ENCODE measurements at regions not wholly inside any gene's neighbourhood (a gene's known extent, or its start where the extent isn't known, plus 50 kb on each side); places are given as distances from the start of the nearest gene placed in this dataset.
"Not testable (repeated sequence)": the region's sequence is repeated elsewhere in the genome, so short reads cannot be mapped to it uniquely, and the experiment has no call there.

- WGBS, 4 donors, result 81 to 87% (median 84%) methylated on average over 17 to 25 of the region's 25 CpGs
- DNase-seq; H3K9me3 ChIP-seq; intact Hi-C loops (cut with DNase I); H3K36me3 ChIP-seq; H3K4me1 ChIP-seq; H3K27ac ChIP-seq; H3K27me3 ChIP-seq; H3K4me3 ChIP-seq: not testable (repeated sequence)
- peak in 1 of 4 donors; percentile 16 for ATAC-seq
Observed at GRCh38 chr16:88151129-88151499, 199.9 kb downstream of the BANP start.

DNA sequence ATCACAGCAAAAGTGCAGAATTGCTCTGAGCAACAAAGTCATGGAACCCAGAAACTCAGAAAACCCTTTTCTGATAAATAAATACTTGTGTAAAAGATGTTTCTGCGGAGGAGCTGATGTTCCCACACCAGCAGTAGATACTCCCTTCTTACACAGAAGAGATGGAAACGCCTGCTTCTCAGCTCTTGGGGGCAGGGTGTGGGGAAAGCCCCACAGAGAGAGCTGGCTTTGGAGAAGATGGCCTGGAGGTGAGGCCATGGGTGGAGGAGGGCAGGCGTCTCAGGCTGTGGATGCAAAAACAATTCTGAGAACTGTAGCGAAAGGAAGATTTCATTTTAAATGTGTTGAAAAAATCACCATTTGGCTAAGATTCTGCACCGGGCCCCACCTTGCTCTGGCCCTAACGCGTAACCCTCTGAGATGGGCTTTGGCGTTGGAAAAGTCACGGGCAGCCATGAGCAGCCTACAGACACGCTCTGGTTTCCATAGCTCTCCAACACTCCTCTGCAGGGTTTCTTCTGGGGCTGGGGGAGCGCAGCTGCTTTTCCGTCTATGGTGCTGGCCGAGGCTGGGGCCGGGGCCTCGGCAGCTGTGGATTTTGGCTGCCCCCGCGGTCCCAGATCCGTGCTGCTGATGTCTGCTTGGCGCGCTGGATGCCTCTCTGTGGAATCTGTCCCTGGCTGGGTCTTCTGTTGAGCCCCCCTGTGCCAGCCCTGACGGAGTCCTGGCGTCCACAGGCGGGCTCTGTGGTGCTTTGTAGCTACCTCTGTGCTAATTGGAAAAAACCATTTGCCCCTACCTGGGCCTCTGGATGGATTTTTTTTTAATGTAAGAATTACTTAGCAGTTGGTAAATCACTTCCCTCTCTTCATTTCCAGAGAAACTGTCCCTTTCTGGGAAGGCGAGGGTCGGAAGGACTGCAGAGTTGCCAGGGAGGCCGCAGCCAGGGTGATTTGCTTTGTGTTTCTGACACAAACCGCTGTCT is 200.9 kb downstream of the BANP start:
- 72 to 90% (median 87%) methylated on average over 16 to 27 of the region's 27 CpGs for WGBS, 4 donors
- H3K27ac ChIP-seq; H3K4me1 ChIP-seq; ATAC-seq; H3K9me3 ChIP-seq; H3K36me3 ChIP-seq; H3K4me3 ChIP-seq; DNase-seq; H3K27me3 ChIP-seq; intact Hi-C loops (cut with DNase I): not testable (repeated sequence)

- H3K4me3 ChIP-seq; H3K27ac ChIP-seq; H3K4me1 ChIP-seq; H3K27me3 ChIP-seq; intact Hi-C loops (cut with DNase I); H3K9me3 ChIP-seq; ATAC-seq; DNase-seq; H3K36me3 ChIP-seq: not testable (repeated sequence)
- WGBS, 4 donors, result 87 to 89% (median 88%) methylated on average over 10 to 20 of the region's 20 CpGs
Observed at GRCh38 chr16:88152879-88153278, 201.6 kb downstream of the BANP start.

DNA sequence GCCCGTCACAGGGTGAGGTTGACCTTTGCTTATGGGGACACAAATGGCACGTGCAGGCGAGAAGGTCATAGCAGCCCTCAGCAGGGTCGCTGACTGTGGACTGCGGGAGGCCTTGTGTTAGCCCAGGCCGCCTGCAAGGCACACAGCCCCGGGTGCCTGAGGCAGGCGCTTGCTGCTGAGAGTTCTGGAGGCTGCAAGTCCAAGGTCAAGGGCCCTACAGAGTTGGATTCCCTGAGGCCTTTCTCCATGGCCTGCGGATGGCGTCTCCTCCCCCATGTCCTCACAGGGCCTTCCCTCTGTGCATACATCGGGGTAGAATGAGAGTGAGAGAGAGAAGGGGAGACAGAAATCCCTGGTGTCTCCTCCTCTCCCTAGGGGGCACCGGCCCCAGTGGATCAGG is 202.3 kb downstream of the BANP start:
- H3K36me3 ChIP-seq; DNase-seq; H3K27ac ChIP-seq; intact Hi-C loops (cut with DNase I); H3K4me3 ChIP-seq; H3K27me3 ChIP-seq; H3K4me1 ChIP-seq; H3K9me3 ChIP-seq; ATAC-seq: not testable (repeated sequence)
- WGBS, 4 donors, result 66 to 87% (median 83%) methylated on average over 5 to 12 of the region's 12 CpGs

DNA sequence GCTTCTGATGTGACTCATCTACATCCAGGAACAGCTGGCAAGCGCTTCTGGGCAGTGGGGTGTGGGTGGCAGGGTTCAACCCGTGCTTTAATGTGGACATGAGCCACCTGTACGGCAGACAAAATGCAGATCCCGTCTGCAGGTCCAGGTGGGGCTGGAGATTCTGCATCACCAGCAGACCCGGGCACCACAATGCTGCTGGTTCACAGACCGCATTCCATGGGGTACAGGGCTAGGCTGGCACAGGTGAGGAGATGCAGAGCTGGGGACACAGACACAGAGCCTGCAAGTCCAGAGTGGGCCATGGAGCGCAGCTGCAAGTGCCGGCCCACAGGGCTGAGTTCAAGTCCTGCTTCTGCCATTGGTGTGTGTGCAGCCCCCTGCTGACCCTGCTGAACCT is 203.7 kb downstream of the BANP start:
- H3K27ac ChIP-seq; H3K9me3 ChIP-seq; ATAC-seq; H3K27me3 ChIP-seq; intact Hi-C loops (cut with DNase I); H3K4me3 ChIP-seq; H3K36me3 ChIP-seq; H3K4me1 ChIP-seq; DNase-seq: not testable (repeated sequence)
- 82 to 91% (median 89%) methylated on average over 6 to 8 of the region's 8 CpGs for WGBS, 4 donors

GRCh38 chr16:88155681-88156080 is 204.4 kb downstream of the BANP start:
- WGBS, 4 donors, result 77 to 86% (median 82%) methylated on average over 10 of the region's 10 CpGs
- H3K9me3 ChIP-seq; H3K27me3 ChIP-seq; H3K27ac ChIP-seq; ATAC-seq; intact Hi-C loops (cut with DNase I); H3K4me1 ChIP-seq; H3K4me3 ChIP-seq; H3K36me3 ChIP-seq; DNase-seq: not testable (repeated sequence)

GRCh38 chr16:88156640-88157283 is 205.5 kb downstream of the BANP start:
- not testable (repeated sequence) for H3K36me3 ChIP-seq, H3K4me1 ChIP-seq

DNA sequence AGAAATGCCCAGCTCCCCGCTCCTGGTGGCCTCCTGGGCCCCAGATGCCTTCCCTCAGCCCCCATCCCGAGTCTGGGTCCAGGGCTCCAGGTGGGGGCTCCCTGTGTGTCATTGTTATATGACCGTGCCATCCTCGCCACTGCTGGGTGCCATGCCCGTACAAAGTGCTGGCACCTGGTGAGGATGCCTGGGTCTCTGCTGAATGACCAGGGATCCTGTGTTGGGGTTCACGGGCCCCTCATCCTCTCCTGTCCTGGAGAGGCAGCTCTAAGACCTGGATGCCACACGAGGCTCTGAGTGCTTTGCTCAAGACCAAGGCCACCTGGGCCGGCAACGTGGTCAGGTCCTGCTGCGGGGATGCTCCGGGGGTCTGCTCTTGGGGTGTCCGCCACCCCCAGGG is 206.5 kb downstream of the BANP start:
- intact Hi-C loops (cut with DNase I); H3K9me3 ChIP-seq; H3K36me3 ChIP-seq; H3K4me1 ChIP-seq; H3K27ac ChIP-seq; H3K27me3 ChIP-seq; H3K4me3 ChIP-seq; ATAC-seq: not testable (repeated sequence)
- 81 to 90% (median 84%) methylated on average over 5 to 12 of the region's 12 CpGs for WGBS, 4 donors
- DNase-seq, result peak in 1 of 5 donors; percentile 3

More at GRCh38 chr16:88156640-88157283, 205.5 kb downstream of the BANP start:
- DNase-seq, result peak in 1 of 5 donors; percentile 2
- intact Hi-C loops (cut with DNase I); H3K4me3 ChIP-seq; H3K27ac ChIP-seq; H3K27me3 ChIP-seq; H3K9me3 ChIP-seq: not testable (repeated sequence)
- ATAC-seq, result peak in 1 of 4 donors; percentile 26
- 73 to 80% (median 77%) methylated on average over 5 to 10 of the region's 14 CpGs; no CpG with 5 or more reads in 1 of the 4 donors for WGBS, 4 donors

DNA sequence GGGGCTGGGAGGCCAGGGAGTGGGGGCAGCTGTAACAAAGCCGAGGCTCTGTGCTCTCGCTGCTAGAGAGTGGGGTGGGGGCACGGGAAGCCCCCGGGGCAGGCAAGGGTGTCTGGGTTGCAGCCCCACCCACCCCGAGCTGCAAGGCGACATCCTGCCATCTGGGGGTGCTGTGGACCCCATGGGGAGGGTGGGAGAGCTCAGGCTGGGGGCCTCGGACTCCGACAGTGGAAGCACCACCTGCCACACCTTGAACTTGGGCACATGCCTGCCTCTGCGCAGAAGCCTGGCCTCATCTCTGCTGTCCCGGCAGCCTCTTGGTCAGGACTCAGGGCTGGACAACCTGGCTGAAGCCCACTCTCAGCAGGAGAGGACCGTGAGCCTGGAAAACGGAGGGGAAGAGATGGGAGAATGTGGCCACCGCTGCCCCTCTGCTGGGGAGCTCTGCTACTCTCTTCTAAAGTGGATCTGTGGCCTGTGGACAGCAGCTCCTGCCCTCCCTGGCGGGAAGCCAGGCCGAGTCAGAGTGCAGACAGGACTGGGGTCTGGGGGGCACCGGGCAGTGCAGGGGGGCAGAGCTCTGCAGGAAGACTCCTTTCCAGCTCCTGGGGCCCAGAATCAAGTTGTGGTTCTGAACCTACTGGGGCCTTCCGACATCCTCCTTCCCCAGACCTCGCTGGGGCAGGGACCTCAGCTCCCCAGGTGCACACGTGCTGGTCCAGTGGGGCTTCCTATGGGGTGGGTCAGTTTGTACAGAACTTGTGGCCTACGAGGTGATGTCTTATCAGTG is 207.2 kb downstream of the BANP start:
- 66 to 80% (median 74%) methylated on average over 13 to 20 of the region's 20 CpGs for WGBS, 4 donors
- H3K27ac ChIP-seq; ATAC-seq; H3K27me3 ChIP-seq; H3K4me3 ChIP-seq; intact Hi-C loops (cut with DNase I); H3K9me3 ChIP-seq; H3K36me3 ChIP-seq; H3K4me1 ChIP-seq: not testable (repeated sequence)
- DNase-seq, result peak in 1 of 5 donors; percentile 15

DNA sequence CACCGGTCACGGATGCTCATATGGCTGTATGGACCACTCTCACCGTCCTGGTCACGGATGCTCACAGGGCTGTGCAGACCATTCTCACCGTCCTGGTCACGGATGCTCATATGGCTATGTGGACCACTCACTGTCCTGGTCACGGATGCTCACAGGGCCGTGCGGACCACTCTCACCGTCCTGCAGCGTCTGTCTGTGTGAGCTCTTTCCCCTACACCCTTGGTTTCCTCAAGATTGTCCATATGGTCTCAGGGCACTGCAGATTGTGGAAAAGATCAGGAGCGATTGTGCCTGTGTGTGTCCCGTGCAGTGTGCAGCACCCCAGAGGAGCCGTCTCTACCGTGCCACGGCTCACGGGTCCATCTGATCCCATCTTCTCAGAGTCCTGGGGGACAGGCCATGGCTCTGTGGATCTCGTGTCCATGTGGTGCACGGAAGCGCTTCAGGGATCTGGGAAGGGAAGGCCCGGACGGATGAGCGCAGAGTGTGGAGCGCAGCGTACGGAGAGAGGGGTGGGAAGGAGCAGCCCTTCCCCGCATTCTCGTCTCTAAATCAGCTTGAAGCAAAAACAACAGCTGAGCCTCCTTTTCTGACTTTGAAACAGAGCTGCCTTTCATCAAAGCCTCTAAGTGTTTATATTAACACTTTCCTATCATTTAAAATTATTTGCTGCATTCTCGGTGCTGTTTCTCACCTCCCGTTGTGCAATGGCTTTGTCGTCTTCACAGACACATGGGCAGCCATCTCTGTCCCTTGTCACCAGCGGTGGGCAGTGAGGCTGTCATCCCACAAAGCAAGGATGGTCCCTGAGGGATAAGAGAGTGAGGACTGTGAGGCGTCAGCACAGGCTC is 208.0 kb downstream of the BANP start:
- WGBS, 4 donors, result 82 to 87% (median 86%) methylated on average over 23 to 32 of the region's 33 CpGs
- H3K27me3 ChIP-seq; H3K9me3 ChIP-seq; H3K36me3 ChIP-seq; H3K27ac ChIP-seq; H3K4me3 ChIP-seq; intact Hi-C loops (cut with DNase I); H3K4me1 ChIP-seq; ATAC-seq: not testable (repeated sequence)
- peak in 1 of 5 donors; percentile 4 for DNase-seq
